ENCODE measurements at regions not wholly inside any gene's neighbourhood (a gene's known extent, or its start where the extent isn't known, plus 50 kb on each side); places are given as distances from the start of the nearest gene placed in this dataset.

DNA sequence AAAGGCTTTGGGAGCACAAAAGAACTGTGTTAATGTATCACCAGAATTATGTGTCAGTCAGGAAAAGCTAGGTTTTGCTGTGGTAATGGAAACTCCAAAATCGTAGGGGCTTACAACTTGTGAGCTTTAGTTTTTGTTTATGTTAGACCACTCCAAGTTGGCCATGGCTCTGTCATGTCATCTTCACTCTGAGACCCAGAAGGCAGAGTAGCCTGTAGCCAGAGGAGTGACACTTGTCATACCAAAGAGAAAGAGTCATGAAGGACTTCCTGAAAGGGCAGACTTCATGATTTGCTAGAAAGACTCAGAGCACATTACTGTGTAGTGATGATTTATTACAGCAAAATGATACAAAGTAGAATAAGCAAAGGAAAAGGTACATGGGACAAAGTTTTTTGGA is 133.6 kb upstream of the SSTR1 start:
- no peak for DNase-seq

DNA sequence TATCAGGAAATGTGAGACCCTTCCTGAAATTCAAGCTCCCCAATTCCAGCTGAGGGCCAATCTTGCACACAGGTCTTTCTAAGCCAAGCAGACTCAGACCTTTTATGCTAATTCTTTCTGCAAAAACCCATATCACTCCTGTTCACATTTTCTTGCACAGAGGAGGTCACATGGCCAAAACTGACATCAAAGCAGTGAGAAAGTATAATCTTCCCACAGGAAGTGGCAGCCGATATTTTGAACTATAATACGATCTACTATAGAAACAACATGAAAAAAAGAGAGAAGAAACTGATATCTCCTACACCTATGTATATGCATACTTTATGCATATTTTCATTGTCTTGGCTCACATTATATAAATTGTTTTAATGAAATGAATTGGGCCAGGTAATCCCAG is 132.9 kb upstream of the SSTR1 start:
- DNase-seq = peak; percentile 6

DNA sequence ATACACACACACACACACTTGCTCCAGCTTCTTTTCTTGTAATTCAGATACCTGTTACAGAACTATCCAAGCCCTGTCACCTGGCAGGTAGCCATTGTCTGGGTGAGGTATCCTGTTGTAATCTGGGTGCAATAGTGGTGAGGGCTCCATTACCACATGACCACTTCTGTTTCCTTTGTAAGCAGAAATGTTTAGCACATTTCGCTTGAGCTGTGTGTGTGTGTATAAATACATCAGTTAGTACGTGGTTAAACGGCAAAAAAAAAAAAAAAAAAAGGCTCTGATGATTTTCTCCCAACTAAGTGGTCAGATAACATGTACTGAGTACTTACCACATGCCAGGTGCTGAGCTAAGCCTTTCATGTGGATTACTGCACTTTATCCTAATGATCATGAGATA is 129.3 kb upstream of the SSTR1 start:
- DNase-seq = peak; percentile 28

DNA sequence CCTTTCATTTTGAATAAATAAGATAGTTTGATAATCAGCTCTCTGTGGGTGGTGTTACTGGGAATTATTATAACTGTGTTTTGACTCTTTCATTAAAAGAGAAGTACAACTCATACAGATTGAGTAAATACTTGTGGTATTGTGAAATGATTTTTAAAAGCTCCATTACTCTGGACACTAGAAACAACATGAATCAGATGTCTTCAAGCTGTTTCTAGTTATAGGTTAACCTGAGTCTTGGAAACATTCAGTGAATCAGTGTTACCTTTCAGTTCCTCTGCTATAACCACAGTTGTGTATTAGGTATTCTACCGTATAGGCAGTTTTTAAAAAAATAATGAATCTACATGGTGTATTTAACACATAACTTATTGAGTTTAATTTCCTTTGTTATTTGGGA is 128.4 kb upstream of the SSTR1 start:
- DNase-seq = no peak

DNA sequence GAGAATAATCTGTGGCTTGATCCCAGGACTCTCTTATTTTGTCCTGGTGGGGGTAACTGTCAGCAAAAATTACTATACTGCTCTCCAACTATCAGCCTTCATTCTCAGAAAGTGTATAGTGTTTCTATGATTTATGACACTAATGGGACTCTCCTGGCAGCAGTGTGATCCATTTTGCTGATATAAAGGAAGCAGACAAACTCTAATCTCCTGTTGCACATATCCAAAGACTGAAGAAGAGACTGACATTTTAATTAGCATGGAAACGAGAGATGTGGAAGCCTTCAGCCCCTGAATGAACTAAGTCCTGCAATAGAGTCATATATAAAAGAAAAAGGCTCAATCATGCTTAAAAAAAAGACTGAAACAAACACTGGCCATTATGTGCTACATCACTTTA is 127.8 kb upstream of the SSTR1 start:
- no peak for DNase-seq

DNA sequence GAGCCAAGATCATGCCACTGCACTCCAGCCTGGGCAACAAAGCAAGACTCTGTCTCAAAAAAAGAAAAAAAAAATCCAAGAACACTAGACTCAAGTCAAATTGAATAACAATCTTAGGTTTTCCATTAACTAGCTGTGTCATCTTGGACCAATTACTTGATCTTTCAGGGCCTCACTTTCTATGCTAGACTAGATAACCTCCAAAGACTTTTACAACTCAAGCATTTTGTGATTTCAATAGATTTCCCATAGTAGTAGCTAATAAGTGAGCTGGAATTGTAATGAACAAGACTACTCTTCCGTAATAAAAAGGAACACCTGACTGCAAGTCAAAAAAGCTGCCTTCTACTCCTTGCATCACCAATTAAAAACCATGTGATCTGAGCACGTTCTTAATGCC is 127.0 kb upstream of the SSTR1 start:
- no peak for DNase-seq

DNA sequence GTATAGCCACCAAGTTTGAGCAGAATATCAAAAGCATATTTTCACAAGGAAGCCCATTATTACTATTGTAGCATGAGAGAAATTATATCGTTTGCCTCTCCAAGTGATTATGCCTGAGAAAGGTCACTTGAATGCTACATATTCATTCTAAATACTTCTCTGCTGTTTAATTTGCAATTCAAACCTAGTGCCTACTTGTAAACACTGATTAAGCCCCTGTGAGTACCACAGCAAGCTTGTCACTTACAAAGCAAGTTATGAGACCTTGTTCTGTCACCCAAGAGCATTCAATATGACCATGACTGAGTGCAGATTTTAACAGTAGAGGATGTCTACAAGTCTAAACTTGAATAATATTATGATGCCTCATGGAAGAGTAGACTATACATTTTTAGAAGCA is 124.7 kb upstream of the SSTR1 start:
- no peak for DNase-seq

DNA sequence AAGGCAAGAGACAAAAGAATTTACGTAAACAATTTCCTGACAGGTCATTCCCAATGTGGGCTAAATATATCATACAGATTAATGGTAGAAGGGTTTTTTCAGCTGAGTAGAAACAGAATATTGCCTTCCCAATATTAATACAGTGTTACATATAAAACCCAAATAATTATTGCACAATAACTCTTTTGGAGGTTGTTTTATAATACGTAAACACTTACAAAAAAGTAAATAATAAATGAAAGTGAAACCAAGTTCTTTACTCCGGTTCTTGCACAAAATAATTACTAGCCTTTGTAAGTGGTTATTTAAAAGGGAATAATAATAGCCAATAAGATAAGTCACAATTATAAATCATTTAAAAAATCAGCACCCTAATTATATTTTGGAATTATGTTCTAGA is 118.6 kb upstream of the SSTR1 start:
- no peak for DNase-seq

DNA sequence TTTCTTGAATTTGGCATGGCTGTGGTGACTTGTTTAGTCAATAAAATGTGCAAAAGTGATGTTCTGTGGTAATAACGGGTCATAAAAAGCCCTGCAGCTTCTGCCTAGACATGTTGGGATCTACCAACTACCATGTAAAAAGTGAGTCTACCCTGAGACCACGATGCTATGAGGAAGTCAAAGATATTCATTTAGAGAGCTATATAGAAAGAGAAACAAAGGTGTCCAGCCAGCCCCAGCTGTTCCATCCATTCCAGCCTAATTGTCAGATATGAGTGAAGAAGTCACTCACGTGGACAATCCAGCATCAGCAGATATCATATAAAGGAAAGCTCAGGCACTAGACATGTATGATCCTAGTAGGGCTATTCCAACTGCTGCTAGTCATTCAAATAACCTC is 117.2 kb upstream of the SSTR1 start:
- no peak for DNase-seq

DNA sequence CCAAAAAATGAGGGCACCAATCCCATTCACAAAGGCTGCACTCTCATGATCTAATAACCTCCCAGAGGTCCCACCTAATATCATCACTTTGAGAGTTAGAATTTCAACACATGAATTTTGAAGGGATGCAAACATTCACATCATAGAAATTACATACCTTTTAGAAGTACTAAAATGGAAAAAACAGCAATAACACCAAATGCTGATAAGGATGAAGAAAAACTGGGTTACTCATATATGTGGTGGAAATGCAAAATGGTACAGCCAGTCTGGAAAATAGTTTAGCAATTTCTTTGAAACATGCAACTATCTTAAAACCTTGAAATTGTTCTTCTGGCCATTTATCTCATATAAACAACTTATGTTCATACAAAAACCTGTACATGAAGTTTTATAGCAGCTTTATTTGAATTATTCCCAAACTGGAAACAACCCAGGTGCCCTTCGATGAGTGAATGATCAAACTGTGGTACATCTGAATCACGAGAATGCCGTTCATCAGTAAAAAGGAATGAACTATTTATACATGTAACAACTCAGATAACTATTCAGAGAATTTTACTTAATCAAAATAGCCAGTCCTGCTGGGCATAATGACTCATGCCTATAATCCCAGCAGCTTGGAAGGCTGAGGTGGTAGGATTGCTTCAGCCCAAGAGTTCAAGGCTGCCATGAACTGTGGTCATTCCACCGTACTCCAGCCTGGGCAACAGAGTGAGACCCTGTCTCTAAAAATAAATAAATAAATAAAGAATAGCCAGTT is 109.4 kb upstream of the SSTR1 start:
- DNase-seq = no peak

DNA sequence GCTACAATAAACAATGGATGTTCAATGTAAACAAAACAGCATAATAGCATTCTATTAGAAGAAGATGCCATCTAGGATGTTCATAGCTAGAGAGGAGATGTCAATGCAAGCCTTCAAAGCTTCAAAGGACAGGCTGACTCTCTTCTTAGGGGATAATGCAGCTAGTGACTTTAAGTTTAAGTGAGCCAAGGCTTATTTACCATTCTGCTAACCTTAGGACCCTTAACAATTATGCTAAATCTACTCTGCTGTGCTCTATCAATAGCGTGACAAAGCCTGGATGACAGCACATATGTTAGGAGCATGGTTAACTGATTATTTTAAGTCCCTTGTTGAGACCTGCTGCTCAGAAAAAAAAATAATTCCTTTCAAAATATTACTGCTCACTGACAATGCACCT is 106.0 kb upstream of the SSTR1 start:
- no peak for DNase-seq

DNA sequence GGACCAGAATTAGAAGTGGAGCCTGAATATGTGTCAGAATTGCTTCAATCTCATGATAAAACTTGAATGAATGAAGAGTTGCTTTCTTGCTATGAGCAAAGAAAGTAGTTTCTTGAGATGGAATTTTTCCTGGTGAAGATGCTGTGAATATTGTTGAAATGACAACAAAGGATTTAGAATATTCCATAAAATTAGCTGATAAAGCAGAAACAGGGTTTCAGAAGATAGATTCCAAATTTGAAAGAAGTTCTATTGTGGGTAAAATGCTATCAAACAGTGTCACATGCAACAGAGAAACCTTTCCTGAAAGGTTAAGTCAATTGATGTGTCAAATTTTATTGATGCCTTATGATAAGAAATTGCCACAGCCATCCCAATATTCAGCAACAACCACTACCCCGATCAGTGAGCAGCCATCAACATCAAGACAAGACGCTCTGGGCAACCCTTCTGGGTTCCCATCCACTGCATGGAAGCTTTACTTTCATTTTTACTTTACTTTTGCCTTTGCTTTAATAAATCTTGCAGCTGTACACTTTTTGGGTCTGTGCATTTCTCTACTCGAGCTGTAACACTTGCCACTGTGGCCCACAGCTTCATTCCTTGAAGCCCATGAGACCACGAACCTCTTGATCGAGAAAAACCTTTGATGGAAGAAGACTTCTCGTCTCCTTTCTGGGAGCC is 104.0 kb upstream of the SSTR1 start:
- DNase-seq = no peak

DNA sequence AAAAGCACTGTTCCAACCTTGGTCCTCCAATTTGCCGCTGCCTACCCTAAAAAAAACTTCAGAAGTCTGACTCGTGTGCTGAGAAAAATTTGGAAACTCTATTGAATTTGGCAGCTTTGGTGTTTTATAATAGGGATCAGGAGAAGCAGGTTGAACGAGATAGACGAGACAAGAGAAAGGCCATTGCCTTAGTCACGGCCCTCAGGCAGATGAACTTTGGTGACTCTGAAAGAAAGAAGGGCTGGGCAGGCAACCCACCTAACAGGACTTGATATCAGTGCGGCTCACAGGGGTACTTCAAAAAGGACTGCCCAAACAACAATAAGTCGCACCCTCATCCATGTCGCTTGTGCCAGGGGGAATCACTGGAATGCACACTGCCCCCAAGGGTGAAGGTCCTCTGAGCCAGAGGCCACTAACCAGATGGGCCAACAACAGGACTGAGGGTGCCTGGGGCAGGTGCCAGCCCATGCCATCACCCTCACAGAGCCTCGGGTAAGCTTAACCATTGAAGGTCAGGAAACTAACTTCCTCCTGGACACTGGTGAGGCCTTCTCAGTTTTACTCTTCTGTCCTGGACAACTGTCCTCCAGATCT is 102.5 kb upstream of the SSTR1 start:
- DNase-seq = no peak

DNA sequence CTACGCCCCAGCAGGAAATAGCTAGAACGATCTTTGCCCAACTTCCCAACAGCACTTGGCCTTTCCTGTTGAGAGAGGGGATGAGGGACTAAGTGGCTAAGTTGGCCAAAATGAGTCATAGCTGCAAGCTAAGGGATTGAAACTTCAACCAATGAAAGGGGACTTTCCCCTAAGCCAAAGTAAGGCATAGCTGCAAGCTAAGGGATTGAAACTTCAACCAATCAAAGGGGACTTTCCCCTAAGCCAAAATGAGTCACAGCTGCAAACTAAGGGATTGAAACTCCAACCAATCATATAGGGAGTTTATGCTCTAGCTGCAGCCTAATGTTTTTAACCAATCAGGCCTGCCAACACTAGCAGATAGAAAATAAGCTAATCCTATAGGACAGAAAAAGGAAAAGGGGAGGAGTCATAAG is 100.5 kb upstream of the SSTR1 start:
- DNase-seq = no peak

DNA sequence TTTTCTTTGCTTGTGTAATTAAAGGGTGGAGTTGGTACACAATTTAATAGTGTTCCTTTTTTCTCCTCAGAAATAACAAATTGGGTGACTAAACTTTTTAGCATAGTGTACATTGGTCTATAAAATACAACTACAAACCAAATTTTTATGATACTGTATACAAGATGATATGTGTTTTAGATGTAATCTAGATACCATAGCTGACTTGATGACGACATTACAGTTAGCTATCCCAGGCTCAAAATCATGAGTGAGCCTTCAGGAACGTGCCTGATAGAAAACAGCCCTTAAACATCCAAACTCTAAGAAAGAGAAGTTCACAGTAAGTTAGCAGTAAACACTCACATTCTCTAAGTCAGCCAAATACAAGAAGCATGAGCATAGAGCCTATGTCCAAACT is 99.0 kb upstream of the SSTR1 start:
- no peak for DNase-seq

DNA sequence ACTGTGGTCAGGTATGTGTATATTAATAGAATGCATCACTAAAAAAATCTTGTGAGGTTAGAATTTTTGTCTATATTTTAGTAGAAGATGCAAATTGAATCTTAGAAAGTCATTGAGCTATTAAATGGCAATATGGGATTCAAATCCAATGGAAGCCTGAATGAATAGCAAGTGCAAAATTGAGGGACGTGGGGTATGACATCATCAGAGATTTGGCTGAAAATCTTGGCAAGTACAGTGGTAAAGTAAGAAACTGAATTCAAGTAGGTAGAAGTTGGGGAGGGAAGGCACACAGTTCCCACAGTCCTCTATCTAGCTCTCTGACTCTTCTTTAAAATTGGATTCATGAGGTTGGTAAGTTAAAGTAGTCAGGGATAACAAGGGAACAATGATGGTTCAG is 97.4 kb upstream of the SSTR1 start:
- no peak for DNase-seq

DNA sequence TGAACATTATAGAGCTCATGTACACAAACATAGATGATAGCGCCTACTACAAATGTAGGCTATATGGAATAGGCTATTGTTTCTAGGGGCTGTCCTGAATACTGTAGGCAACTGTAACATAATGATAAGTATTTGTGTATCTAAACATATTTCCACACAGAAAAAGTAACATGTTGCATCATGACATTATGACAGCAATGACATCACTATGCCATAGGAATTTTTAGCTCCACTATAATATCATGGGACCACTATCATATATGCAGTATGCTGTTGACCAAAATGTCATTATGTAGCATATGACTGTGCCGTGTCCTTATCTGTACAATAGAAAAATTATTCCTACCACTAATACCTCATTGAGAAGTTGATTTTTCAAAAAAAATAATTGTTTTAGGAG is 96.7 kb upstream of the SSTR1 start:
- DNase-seq = no peak

DNA sequence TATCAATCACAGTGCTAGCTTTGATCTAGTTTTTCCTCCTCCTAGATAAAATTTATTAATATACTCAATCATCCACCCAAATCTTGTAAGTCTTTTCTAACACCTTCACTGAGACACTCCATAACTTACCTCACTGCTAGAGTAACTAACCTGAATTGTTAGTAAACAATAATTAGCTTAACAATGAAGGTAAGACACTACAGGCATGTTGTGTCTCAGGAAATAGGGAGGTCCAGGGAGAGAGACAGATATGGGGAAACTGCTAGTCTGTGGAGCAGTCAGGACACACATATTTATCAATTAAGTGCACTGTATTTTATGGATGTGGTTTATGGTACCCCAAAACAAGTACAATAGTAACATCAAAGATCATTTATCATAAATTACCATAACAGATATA is 94.2 kb upstream of the SSTR1 start:
- DNase-seq = no peak

DNA sequence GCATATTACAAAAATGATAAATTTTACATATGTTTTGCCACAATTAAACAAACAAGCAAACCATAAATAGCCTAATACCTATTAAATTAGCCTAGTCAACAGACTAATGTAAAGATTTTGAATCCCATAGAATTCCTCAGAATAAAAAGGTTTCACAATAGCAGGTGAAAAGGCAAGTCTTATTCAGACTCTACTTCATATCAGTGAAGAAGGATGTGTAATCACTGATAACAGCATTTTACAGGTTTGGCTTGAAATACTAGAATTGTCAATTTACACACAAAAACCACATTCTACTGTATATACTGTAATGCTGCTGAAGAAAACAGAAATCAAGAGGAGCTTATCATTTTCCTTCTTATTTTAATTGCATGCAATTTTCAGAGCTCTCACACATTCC is 90.8 kb upstream of the SSTR1 start:
- no peak for DNase-seq

DNA sequence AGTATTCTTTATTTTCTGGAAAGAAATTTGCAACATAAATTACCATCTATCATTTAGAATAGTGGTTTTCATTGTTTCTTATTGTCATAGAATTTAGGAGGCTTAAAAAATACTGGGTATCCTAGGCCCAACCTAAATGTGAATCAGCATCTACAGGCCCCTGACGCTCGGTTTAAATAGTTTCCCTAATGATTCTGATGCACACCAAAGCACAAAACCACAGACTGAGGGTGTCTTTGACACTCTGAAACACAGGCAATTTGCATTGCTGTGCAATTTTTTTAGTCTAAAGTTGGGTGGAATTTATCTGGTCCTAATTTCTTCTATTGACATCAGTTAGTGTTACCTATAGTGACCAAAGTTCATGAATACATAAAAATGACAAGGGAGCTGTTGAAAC is 87.6 kb upstream of the SSTR1 start:
- DNase-seq = no peak

DNA sequence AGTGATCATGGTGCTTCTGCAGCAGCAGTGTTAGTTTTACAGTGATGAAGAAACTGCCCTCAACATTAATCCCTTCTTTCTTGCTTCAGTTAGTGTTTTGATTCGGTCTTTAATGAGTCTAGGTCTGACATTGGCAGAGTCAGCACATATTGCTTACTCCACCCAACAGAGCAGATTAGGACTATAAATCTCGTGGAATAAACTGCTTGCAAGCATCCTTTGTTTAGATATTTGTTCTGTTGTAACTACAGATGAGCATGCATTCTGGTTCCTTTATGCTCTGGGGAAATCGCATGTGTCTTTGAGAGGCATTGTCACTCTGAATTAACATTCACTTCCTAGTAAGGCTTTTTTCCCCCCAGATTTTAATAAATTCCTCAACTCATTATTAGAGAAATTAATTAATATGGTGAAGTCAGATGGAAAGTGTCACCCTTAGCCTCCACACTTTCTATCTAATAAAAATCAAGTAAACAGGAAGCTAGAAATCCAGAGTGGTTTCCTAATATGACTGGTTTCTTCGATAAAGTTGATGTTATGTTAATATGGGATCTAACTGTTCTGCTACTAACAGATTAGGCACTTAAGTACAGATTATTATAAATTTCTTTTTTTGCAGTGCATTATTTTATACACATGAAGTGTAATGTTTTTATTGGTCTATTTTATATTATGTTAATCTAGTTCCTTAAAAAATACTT is 86.2 kb upstream of the SSTR1 start:
- DNase-seq = no peak

DNA sequence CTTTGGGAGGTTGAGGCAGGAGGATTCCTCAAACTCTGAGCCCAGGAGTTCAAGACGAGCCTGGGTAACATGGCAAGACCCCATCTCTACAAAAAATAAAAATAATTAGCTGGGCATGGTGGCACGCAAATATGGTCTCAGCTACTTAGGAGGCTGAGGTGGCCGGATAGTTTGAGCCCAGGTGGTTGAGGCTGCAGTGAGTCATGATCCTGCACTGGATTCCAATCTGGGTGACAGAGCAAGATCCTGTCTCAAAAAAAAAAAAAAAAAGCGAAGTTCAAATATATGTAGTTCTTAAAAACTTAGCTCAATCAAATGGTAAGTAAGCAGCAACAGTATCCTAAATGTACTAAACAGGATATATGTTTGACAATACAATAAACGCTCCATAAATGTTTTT is 85.5 kb upstream of the SSTR1 start:
- no peak for DNase-seq

DNA sequence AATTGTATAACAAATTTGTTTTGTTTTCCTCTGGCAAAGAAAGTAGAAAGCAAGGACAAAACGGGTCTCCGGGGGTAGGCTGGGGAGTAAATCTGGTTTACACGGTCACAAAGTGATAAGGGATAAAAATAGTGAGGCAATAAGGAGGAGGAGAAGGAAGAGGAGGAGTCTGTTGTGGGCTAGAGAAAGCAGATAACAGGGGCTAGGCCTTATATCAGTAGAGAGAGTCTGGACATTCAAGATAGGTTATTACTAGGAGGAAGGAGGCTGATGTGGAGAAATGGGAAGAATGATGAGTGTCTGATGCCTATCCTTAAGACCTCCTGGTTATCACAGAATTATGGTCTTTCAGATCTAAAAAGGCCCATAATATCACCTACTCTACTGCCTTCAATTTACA is 83.2 kb upstream of the SSTR1 start:
- no peak for DNase-seq

DNA sequence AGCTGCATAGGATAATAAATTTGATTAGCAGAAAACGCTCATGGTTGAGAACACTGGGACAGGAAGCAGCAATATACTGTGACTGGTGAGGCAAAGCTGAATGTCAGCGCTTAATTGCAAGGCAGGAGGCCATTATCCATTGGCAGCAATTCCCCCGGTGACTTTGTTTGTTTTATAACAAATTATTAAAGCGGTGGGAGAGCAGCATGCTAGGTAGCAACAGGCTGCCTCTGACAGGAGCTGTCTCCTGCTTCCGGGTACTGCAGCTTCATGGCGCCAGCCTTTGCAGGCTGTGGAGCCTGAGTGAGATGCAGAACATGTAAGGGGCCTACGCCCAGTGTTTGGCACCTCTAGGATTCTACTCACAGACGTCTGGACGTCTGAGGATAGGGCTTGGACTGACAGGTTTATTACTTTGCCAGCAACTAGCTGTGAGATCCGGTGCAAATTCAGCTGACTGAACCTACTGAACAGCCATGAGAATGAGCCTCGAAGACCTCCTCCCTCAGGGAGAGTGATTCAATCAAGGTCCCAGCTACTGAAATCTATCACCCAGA is 82.1 kb upstream of the SSTR1 start:
- DNase-seq = no peak

All from NK-92 treated with Interleukin-12 subunit alpha and Interleukin-12 subunit beta, amount 100 ng/mL, for 24 hours (cell line).